GM12891 (cell line): ENCODE measurements at regions not wholly inside any gene's neighbourhood (a gene's known extent, or its start where the extent isn't known, plus 50 kb on each side); places are given as distances from the start of the nearest gene placed in this dataset.

ENCODE experiments used
- POLR2A ChIP-seq: IDR thresholded peaks from 2 replicates; pipeline ENCODE4 v1.6.1; 2011; ENCODE audit warnings: low read depth, low read length, control low read depth
- POLR2AphosphoS5 ChIP-seq: IDR thresholded peaks from 2 replicates; pipeline ENCODE4 v1.6.1; 2011; ENCODE audit warnings: low read depth, low read length, control low read depth
- TAF1 ChIP-seq: IDR thresholded peaks from 2 replicates; pipeline ENCODE4 v1.6.1; 2011; ENCODE audit warnings: low read depth, low read length, control low read depth

GRCh38 chr6:125547381-125547780 is 202.1 kb upstream of the HEY2 start:
- TF ChIP-seq POLR2A, result no peak
- no peak for TF ChIP-seq POLR2AphosphoS5
- TF ChIP-seq TAF1, result no peak
